NCI-H1105 treated with DMSO at 0.1 percent for 48 hours (cell line): ENCODE measurements at regions not wholly inside any gene's neighbourhood (a gene's known extent, or its start where the extent isn't known, plus 50 kb on each side); places are given as distances from the start of the nearest gene placed in this dataset.

Experiments
- DNase-seq: peaks from one replicate; lab custom pipeline; 2025; lab: John Stamatoyannopoulos, UW

- DNase-seq: no peak
Observed at GRCh38 chr3:148162132-148162531, 535.6 kb upstream of the AGTR1 start.

- DNase-seq: no peak
Observed at GRCh38 chr3:148168347-148168746, 529.4 kb upstream of the AGTR1 start.

GRCh38 chr3:148173851-148174250, 523.9 kb upstream of the AGTR1 start:
- no peak for DNase-seq

- DNase-seq: no peak
Observed at GRCh38 chr3:148175214-148175613, 522.5 kb upstream of the AGTR1 start.

- DNase-seq: peak; percentile 99
Observed at GRCh38 chr3:148178503-148178902, 519.2 kb upstream of the AGTR1 start.

- DNase-seq: no peak
Observed at GRCh38 chr3:148184798-148185197, 512.9 kb upstream of the AGTR1 start.

GRCh38 chr3:148186881-148187280, 510.8 kb upstream of the AGTR1 start:
- no peak for DNase-seq

GRCh38 chr3:148187296-148187695, 510.4 kb upstream of the AGTR1 start:
- DNase-seq: no peak

GRCh38 chr3:148190441-148190990, 507.2 kb upstream of the AGTR1 start:
- DNase-seq: no peak

GRCh38 chr3:148191966-148192365, 505.7 kb upstream of the AGTR1 start:
- DNase-seq: no peak

GRCh38 chr3:148197061-148197460, 500.6 kb upstream of the AGTR1 start:
- peak; percentile 24 for DNase-seq

- DNase-seq: no peak
Observed at GRCh38 chr3:148202386-148202785, 495.3 kb upstream of the AGTR1 start.

- DNase-seq: no peak
Observed at GRCh38 chr3:148203297-148204010, 494.2 kb upstream of the AGTR1 start.

GRCh38 chr3:148204131-148204530, 493.6 kb upstream of the AGTR1 start:
- no peak for DNase-seq

GRCh38 chr3:148205977-148206376, 491.7 kb upstream of the AGTR1 start:
- no peak for DNase-seq

- no peak for DNase-seq
Observed at GRCh38 chr3:148206446-148206845, 491.3 kb upstream of the AGTR1 start.

GRCh38 chr3:148208975-148209374, 488.7 kb upstream of the AGTR1 start:
- DNase-seq: no peak

- DNase-seq: no peak
Observed at GRCh38 chr3:148211725-148212124, 486.0 kb upstream of the AGTR1 start.

GRCh38 chr3:148214705-148215104, 483.0 kb upstream of the AGTR1 start:
- no peak for DNase-seq

GRCh38 chr3:148217317-148217716, 480.4 kb upstream of the AGTR1 start:
- no peak for DNase-seq

GRCh38 chr3:148218222-148218621, 479.5 kb upstream of the AGTR1 start:
- no peak for DNase-seq

GRCh38 chr3:148219999-148220398, 477.7 kb upstream of the AGTR1 start:
- DNase-seq: no peak

GRCh38 chr3:148221303-148221702, 476.4 kb upstream of the AGTR1 start:
- DNase-seq: no peak

GRCh38 chr3:148223266-148223665, 474.4 kb upstream of the AGTR1 start:
- no peak for DNase-seq
